Cardiac muscle cell (in vitro differentiated cells and primary cell): ENCODE measurements at regions not wholly inside any gene's neighbourhood (a gene's known extent, or its start where the extent isn't known, plus 50 kb on each side); places are given as distances from the start of the nearest gene placed in this dataset.

Experiments
- DNase-seq, 2 donors: peaks; one replicate each; pipeline versions ENCODE4 v3.0.0 to v3.0.0-alpha.2; 2010 to 2017; ENCODE audit warnings: low read depth in 1 of 2, low spot score in 1 of 2
- H3K27ac ChIP-seq: fragments of 200-600 bp; sonication (generic); 2 replicates; pipeline ENCODE4 v1.5.1; 2016
- H3K27me3 ChIP-seq: fragments of 200-600 bp; sonication (generic); 2 replicates; pipeline ENCODE4 v1.6.0; 2016; ENCODE audit warnings: control low read depth
- H3K36me3 ChIP-seq: fragments of 200-600 bp; sonication (generic); 2 replicates; pipeline ENCODE4 v1.5.1; 2016; ENCODE audit warnings: control low read depth
- H3K4me1 ChIP-seq: fragments of 200-600 bp; sonication (generic); 2 replicates; pipeline ENCODE4 v1.8.1; 2017; ENCODE audit warnings: low read depth, mild to moderate bottlenecking, mixed run types
- H3K4me3 ChIP-seq: fragments of 200-600 bp; sonication (generic); 2 replicates; pipeline ENCODE4 v1.5.1; 2016; ENCODE audit warnings: mild to moderate bottlenecking
- H3K9me3 ChIP-seq: fragments of 200-600 bp; sonication (generic); 2 replicates; pipeline ENCODE4 v1.5.1; 2017; ENCODE audit warnings: low read depth, mild to moderate bottlenecking, control low read depth
- CTCF ChIP-seq: IDR thresholded peaks from 2 replicates; pipeline ENCODE4 v1.5.1; 2012; ENCODE audit warnings: low read depth, mild to moderate bottlenecking, low read length

- H3K27ac ChIP-seq: no peak overlapping the region
- no peak for DNase-seq
- H3K4me1 ChIP-seq: no peaks in the 10 kb centered on the region
- H3K27me3 ChIP-seq: peaks cover 34% of the 10 kb centered on the region
- TF ChIP-seq CTCF: no peak
- no peaks in the 10 kb centered on the region for H3K9me3 ChIP-seq
- H3K36me3 ChIP-seq: no peaks in the 10 kb centered on the region
- H3K4me3 ChIP-seq: no peak overlapping the region
Measured at GRCh38 chrX:120021927-120022326, 55.6 kb downstream of the RHOXF2B start.

- DNase-seq: no peak
- Histone ChIP-seq H3K36me3 (no peaks in the 10 kb centered on the region), H3K4me3 (no peak overlapping the region), H3K4me1 (no peaks in the 10 kb centered on the region), H3K9me3 (no peaks in the 10 kb centered on the region), H3K27ac (no peak overlapping the region), H3K27me3 (peaks cover 50% of the 10 kb centered on the region)
- no peak for TF ChIP-seq CTCF
Measured at GRCh38 chrX:120020305-120020704, 57.2 kb downstream of the RHOXF2B start.

GRCh38 chrX:120016068-120016441 lies 61.4 kb downstream of the RHOXF2B start:
- DNase-seq: no peak
- Histone ChIP-seq H3K27ac (no peak overlapping the region), H3K4me1 (no peaks in the 10 kb centered on the region), H3K4me3 (peak overlapping the region; percentile 20), H3K27me3 (peaks cover 89% of the 10 kb centered on the region), H3K36me3 (no peaks in the 10 kb centered on the region), H3K9me3 (no peaks in the 10 kb centered on the region)
- no peak for TF ChIP-seq CTCF

GRCh38 chrX:120015145-120016067 lies 62.1 kb downstream of the RHOXF2B start:
- no peaks in the 10 kb centered on the region for H3K36me3 ChIP-seq
- no peaks in the 10 kb centered on the region for H3K9me3 ChIP-seq
- H3K27me3 ChIP-seq: peaks cover 96% of the 10 kb centered on the region
- no peak overlapping the region for H3K27ac ChIP-seq
- DNase-seq: peak; percentile 18 to 32
- no peak for TF ChIP-seq CTCF
- no peaks in the 10 kb centered on the region for H3K4me1 ChIP-seq
- H3K4me3 ChIP-seq: peak overlapping the region; percentile 20

GRCh38 chrX:120014354-120015130 lies 62.9 kb downstream of the RHOXF2B start:
- no peak for DNase-seq
- Histone ChIP-seq H3K9me3 (no peaks in the 10 kb centered on the region), H3K4me1 (no peaks in the 10 kb centered on the region), H3K4me3 (no peak overlapping the region), H3K27ac (no peak overlapping the region), H3K27me3 (peaks cover 97% of the 10 kb centered on the region), H3K36me3 (no peaks in the 10 kb centered on the region)
- no peak for TF ChIP-seq CTCF
